ENCODE measurements at regions not wholly inside any gene's neighbourhood (a gene's known extent, or its start where the extent isn't known, plus 50 kb on each side); places are given as distances from the start of the nearest gene placed in this dataset.

DNA sequence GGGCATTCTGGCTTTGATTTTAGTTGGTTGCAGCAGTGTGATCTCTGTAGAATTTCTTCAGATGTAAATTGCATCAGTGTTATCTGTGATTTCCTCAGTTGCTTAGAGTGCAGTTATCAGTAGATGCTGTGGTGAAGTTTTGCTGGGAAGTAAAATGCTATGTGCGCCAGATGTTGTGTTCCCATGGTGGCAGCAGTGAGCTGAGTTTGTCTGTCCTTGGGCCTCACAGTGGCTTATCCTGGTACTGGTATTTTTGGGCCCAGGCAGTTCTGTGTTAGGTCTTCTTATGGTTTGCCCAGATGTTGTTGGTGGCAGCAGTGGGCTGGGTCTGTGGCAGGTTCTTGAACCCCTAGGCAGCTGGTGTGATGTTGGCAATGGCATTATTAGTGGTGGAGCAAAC, 1242.1 kb downstream of the PLA2G4A start:
- TF ChIP-seq POLR2A (IDR thresholded peaks at IDR 0.05) = no peak
- TF ChIP-seq, protein P1, sequence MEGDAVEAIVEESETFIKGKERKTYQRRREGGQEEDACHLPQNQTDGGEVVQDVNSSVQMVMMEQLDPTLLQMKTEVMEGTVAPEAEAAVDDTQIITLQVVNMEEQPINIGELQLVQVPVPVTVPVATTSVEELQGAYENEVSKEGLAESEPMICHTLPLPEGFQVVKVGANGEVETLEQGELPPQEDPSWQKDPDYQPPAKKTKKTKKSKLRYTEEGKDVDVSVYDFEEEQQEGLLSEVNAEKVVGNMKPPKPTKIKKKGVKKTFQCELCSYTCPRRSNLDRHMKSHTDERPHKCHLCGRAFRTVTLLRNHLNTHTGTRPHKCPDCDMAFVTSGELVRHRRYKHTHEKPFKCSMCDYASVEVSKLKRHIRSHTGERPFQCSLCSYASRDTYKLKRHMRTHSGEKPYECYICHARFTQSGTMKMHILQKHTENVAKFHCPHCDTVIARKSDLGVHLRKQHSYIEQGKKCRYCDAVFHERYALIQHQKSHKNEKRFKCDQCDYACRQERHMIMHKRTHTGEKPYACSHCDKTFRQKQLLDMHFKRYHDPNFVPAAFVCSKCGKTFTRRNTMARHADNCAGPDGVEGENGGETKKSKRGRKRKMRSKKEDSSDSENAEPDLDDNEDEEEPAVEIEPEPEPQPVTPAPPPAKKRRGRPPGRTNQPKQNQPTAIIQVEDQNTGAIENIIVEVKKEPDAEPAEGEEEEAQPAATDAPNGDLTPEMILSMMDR (IDR thresholded peaks at IDR 0.05) = no peak

All from sigmoid colon (tissue), 3 donors.